Nephron progenitor cell (in vitro differentiated cells): ENCODE measurements at regions not wholly inside any gene's neighbourhood (a gene's known extent, or its start where the extent isn't known, plus 50 kb on each side); places are given as distances from the start of the nearest gene placed in this dataset.

Experiments
- DNase-seq: peaks from one replicate; pipeline ENCODE4 v3.0.0; 2021
- H3K27ac Mint-ChIP-seq: 2 replicates; pipeline ENCODE4 v1.8.0; 2021; ENCODE audit warnings: mild to moderate bottlenecking, moderate library complexity, mixed read lengths
- H3K27me3 Mint-ChIP-seq: 2 replicates; pipeline ENCODE4 v1.8.0; 2021; ENCODE audit warnings: mild to moderate bottlenecking, low read depth, mixed read lengths; ENCODE audit not compliant: poor library complexity
- H3K36me3 Mint-ChIP-seq: 2 replicates; pipeline ENCODE4 v1.8.0; 2021; ENCODE audit warnings: low read depth, mixed read lengths
- H3K4me1 Mint-ChIP-seq: 2 replicates; pipeline ENCODE4 v1.8.0; 2021; ENCODE audit warnings: mixed read lengths
- H3K4me3 Mint-ChIP-seq: 2 replicates; pipeline ENCODE4 v1.8.0; 2021; ENCODE audit warnings: mild to moderate bottlenecking, moderate library complexity, mixed read lengths
- H3K9me3 Mint-ChIP-seq: 2 replicates; pipeline ENCODE4 v1.8.0; 2021; ENCODE audit warnings: mild to moderate bottlenecking, moderate library complexity, mixed read lengths
- CTCF ChIP-seq: fragments of 200-600 bp; sonication (generic); IDR thresholded peaks from 2 replicates; pipeline ENCODE4 v1.5.0; 2021; ENCODE audit warnings: antibody characterized with exemption

GRCh38 chr7:24406789-24407299, 122.9 kb downstream of the NPY start:
- Mint-ChIP-seq H3K9me3 (no peaks in the 10 kb centered on the region), H3K4me1 (peaks cover 22% of the 10 kb centered on the region), H3K4me3 (no peak overlapping the region), H3K27me3 (peaks cover 6% of the 10 kb centered on the region), H3K27ac (no peak overlapping the region), H3K36me3 (no peaks in the 10 kb centered on the region)
- TF ChIP-seq CTCF, result no peak
- no peak for DNase-seq

- Mint-ChIP-seq H3K4me3 (no peak overlapping the region), H3K9me3 (peaks cover 5% of the 10 kb centered on the region), H3K36me3 (peaks cover under 1% of the 10 kb centered on the region), H3K27ac (no peak overlapping the region), H3K4me1 (peaks cover 18% of the 10 kb centered on the region), H3K27me3 (peaks cover 3% of the 10 kb centered on the region)
- no peak for DNase-seq
- no peak for TF ChIP-seq CTCF
Measured at GRCh38 chr7:24407965-24408364, 124.0 kb downstream of the NPY start.

DNA sequence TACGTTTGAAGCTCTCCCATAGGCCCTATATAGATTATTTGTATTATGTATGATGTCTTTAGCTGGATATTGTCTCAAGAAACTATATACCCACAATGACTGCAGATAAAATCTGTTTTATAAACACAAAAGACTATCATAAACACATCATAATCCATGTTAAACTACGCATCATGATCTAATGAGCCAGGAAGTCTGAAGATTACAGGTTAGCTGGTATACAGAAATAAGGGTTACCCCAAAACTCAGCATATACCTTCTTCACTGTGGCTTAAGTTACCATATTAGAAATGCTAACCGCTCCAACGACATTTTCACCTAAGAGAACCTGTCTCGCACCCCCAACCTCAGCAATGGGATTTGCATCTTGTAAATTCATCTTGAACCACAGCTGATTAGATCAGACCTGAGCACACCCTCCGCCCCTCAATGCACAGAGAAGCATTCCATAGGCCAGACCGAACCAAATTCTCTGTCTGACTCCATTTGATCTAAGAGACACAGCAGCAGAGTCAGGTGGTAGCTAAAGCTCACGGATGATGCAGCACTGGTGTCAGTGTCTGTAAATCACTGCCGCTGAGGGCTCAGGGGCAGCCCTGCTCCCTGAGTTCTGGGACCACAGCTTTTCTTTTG, 124.9 kb downstream of the NPY start:
- H3K27me3 Mint-ChIP-seq, result no peaks in the 10 kb centered on the region
- no peak for TF ChIP-seq CTCF
- no peak overlapping the region for H3K4me3 Mint-ChIP-seq
- no peak overlapping the region for H3K27ac Mint-ChIP-seq
- H3K4me1 Mint-ChIP-seq, result peaks cover 18% of the 10 kb centered on the region
- no peak for DNase-seq
- peaks cover 14% of the 10 kb centered on the region for H3K9me3 Mint-ChIP-seq
- H3K36me3 Mint-ChIP-seq, result peaks cover 4% of the 10 kb centered on the region

DNA sequence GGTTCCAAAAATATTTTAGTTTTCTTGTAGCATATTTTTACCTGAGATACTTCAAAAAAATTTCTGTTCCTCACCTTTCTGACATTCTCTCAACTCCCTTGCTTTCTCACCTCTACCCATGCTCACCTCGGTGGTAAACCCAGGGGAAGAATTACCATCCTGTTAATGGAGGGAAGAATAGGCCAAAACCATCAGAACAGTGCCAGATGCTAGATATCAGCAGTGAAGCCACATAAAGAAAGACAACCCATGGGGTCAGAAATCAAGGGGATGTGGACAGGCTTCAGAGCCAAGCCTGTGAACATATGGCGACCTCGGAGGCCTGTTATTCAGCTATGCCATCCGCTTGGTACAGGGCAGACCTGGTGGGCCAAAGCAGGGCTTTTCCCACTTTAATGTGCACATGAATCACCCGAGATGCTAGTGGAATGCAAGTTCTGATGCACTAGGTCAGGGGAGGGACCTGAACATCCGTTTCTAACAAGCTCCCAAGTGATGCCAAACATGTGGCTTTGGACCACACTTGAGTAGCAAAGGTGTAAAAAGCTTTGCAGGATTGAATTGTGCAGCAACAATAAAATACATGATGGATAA, 125.5 kb downstream of the NPY start:
- no peak for DNase-seq
- peaks cover 18% of the 10 kb centered on the region for H3K4me1 Mint-ChIP-seq
- H3K9me3 Mint-ChIP-seq, result peaks cover 19% of the 10 kb centered on the region
- no peak overlapping the region for H3K4me3 Mint-ChIP-seq
- H3K27ac Mint-ChIP-seq, result peak overlapping the region; percentile 73
- peaks cover 4% of the 10 kb centered on the region for H3K36me3 Mint-ChIP-seq
- no peak for TF ChIP-seq CTCF
- H3K27me3 Mint-ChIP-seq, result no peaks in the 10 kb centered on the region

DNA sequence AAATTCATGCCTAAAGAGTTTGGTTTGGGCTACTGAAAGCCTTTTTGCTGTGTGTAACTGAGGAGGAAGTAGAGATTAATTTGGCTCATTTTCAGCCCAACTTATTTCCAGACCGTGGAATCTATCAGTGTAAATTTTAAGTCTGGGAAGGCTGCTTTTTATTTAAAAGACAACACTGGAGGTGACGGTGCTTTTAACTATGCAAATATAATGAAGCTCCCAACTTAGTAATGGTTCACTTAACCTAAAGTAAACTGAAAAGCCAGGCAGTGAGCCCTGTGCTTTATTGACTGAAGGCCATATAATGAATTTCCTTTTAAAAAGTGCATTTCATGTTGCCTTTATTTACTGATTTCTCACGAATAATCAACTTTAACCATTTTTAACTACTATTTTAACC, 127.2 kb downstream of the NPY start:
- H3K4me3 Mint-ChIP-seq, result no peak overlapping the region
- H3K36me3 Mint-ChIP-seq, result peaks cover 4% of the 10 kb centered on the region
- no peaks in the 10 kb centered on the region for H3K27me3 Mint-ChIP-seq
- no peak overlapping the region for H3K27ac Mint-ChIP-seq
- peaks cover 8% of the 10 kb centered on the region for H3K4me1 Mint-ChIP-seq
- H3K9me3 Mint-ChIP-seq, result peaks cover 19% of the 10 kb centered on the region
- no peak for DNase-seq
- TF ChIP-seq CTCF, result no peak
